ENCODE measurements at regions not wholly inside any gene's neighbourhood (a gene's known extent, or its start where the extent isn't known, plus 50 kb on each side); places are given as distances from the start of the nearest gene placed in this dataset.
"Not testable (repeated sequence)": the region's sequence is repeated elsewhere in the genome, so short reads cannot be mapped to it uniquely, and the experiment has no call there.

GRCh38 chr1:58197811-58198210 is 348.7 kb downstream of the OMA1 start:
- no peak overlapping the region for H3K4me3 ChIP-seq (ENCODE audit: severe bottlenecking)
- H3K27me3 ChIP-seq (ENCODE audit: insufficient read depth, poor library complexity, severe bottlenecking), result no peaks in the 10 kb centered on the region
- H3K9me3 ChIP-seq (ENCODE audit: severe bottlenecking), result no peaks in the 10 kb centered on the region
- no peak for TF ChIP-seq CTCF (IDR thresholded peaks at IDR 0.05; ENCODE audit: poor library complexity, severe bottlenecking)
- no peak for ATAC-seq (ENCODE audit: low read depth)
- no peaks in the 10 kb centered on the region for H3K36me3 ChIP-seq (ENCODE audit: low read depth)
- no peak overlapping the region for H3K27ac ChIP-seq (ENCODE audit: poor library complexity, severe bottlenecking)
- DNase-seq (ENCODE audit: low spot score), result no peak
- H3K4me1 ChIP-seq (ENCODE audit: insufficient read depth, poor library complexity, severe bottlenecking), result no peaks in the 10 kb centered on the region

GRCh38 chr1:58190267-58190988 is 356.1 kb downstream of the OMA1 start:
- Histone ChIP-seq H3K27me3 (ENCODE audit: insufficient read depth, poor library complexity, severe bottlenecking) (no peaks in the 10 kb centered on the region), H3K4me1 (ENCODE audit: insufficient read depth, poor library complexity, severe bottlenecking) (no peaks in the 10 kb centered on the region), H3K4me3 (ENCODE audit: severe bottlenecking) (no peak overlapping the region), H3K36me3 (ENCODE audit: low read depth) (no peaks in the 10 kb centered on the region), H3K27ac (ENCODE audit: poor library complexity, severe bottlenecking) (no peak overlapping the region), H3K9me3 (ENCODE audit: severe bottlenecking) (no peaks in the 10 kb centered on the region)
- DNase-seq (ENCODE audit: low spot score) (no peak), ATAC-seq (ENCODE audit: low read depth) (no peak)
- TF ChIP-seq CTCF (IDR thresholded peaks at IDR 0.05; ENCODE audit: poor library complexity, severe bottlenecking), result no peak

GRCh38 chr1:58189453-58189852 is 357.1 kb downstream of the OMA1 start:
- H3K36me3 ChIP-seq (ENCODE audit: low read depth), result no peaks in the 10 kb centered on the region
- TF ChIP-seq CTCF (IDR thresholded peaks at IDR 0.05; ENCODE audit: poor library complexity, severe bottlenecking), result no peak
- ATAC-seq (ENCODE audit: low read depth), result no peak

GRCh38 chr1:58183286-58183685 is 363.2 kb downstream of the OMA1 start:
- Histone ChIP-seq H3K27me3 (ENCODE audit: insufficient read depth, poor library complexity, severe bottlenecking) (peaks cover 8% of the 10 kb centered on the region), H3K9me3 (ENCODE audit: severe bottlenecking) (no peaks in the 10 kb centered on the region), H3K4me3 (ENCODE audit: severe bottlenecking) (no peak overlapping the region), H3K4me1 (ENCODE audit: insufficient read depth, poor library complexity, severe bottlenecking) (no peaks in the 10 kb centered on the region), H3K36me3 (ENCODE audit: low read depth) (no peaks in the 10 kb centered on the region), H3K27ac (ENCODE audit: poor library complexity, severe bottlenecking) (no peak overlapping the region)
- TF ChIP-seq CTCF (IDR thresholded peaks at IDR 0.05; ENCODE audit: poor library complexity, severe bottlenecking), result no peak
- DNase-seq (ENCODE audit: low spot score), result no peak
- ATAC-seq (ENCODE audit: low read depth), result no peak

More at GRCh38 chr1:58189453-58189852, 357.1 kb downstream of the OMA1 start:
- Histone ChIP-seq H3K4me1 (ENCODE audit: insufficient read depth, poor library complexity, severe bottlenecking) (no peaks in the 10 kb centered on the region), H3K9me3 (ENCODE audit: severe bottlenecking) (no peaks in the 10 kb centered on the region), H3K4me3 (ENCODE audit: severe bottlenecking) (no peak overlapping the region), H3K27me3 (ENCODE audit: insufficient read depth, poor library complexity, severe bottlenecking) (no peaks in the 10 kb centered on the region), H3K27ac (ENCODE audit: poor library complexity, severe bottlenecking) (no peak overlapping the region)
- no peak for DNase-seq (ENCODE audit: low spot score)

- no peak overlapping the region for H3K4me3 ChIP-seq (ENCODE audit: severe bottlenecking)
- no peak for ATAC-seq (ENCODE audit: low read depth)
- H3K4me1 ChIP-seq (ENCODE audit: insufficient read depth, poor library complexity, severe bottlenecking), result no peaks in the 10 kb centered on the region
- no peaks in the 10 kb centered on the region for H3K36me3 ChIP-seq (ENCODE audit: low read depth)
- no peak overlapping the region for H3K27ac ChIP-seq (ENCODE audit: poor library complexity, severe bottlenecking)
- no peak for DNase-seq (ENCODE audit: low spot score)
- no peak for TF ChIP-seq CTCF (IDR thresholded peaks at IDR 0.05; ENCODE audit: poor library complexity, severe bottlenecking)
- no peaks in the 10 kb centered on the region for H3K9me3 ChIP-seq (ENCODE audit: severe bottlenecking)
- peaks cover 8% of the 10 kb centered on the region for H3K27me3 ChIP-seq (ENCODE audit: insufficient read depth, poor library complexity, severe bottlenecking)
Measured at GRCh38 chr1:58180537-58180936, 366.0 kb downstream of the OMA1 start.

GRCh38 chr1:58169160-58169559 is 377.4 kb downstream of the OMA1 start:
- not testable (repeated sequence) for H3K27me3 ChIP-seq (ENCODE audit: insufficient read depth, poor library complexity, severe bottlenecking); H3K4me3 ChIP-seq (ENCODE audit: severe bottlenecking); ATAC-seq (ENCODE audit: low read depth); H3K4me1 ChIP-seq (ENCODE audit: insufficient read depth, poor library complexity, severe bottlenecking); H3K27ac ChIP-seq (ENCODE audit: poor library complexity, severe bottlenecking); DNase-seq (ENCODE audit: low spot score); H3K36me3 ChIP-seq (ENCODE audit: low read depth); H3K9me3 ChIP-seq (ENCODE audit: severe bottlenecking)

GRCh38 chr1:58167131-58167530 is 379.4 kb downstream of the OMA1 start:
- not testable (repeated sequence) for H3K4me3 ChIP-seq (ENCODE audit: severe bottlenecking); H3K27me3 ChIP-seq (ENCODE audit: insufficient read depth, poor library complexity, severe bottlenecking); H3K27ac ChIP-seq (ENCODE audit: poor library complexity, severe bottlenecking); H3K4me1 ChIP-seq (ENCODE audit: insufficient read depth, poor library complexity, severe bottlenecking); DNase-seq (ENCODE audit: low spot score); H3K36me3 ChIP-seq (ENCODE audit: low read depth); ATAC-seq (ENCODE audit: low read depth); H3K9me3 ChIP-seq (ENCODE audit: severe bottlenecking)
